ENCODE measurements at regions not wholly inside any gene's neighbourhood (a gene's known extent, or its start where the extent isn't known, plus 50 kb on each side); places are given as distances from the start of the nearest gene placed in this dataset.
A peak's percentile ranks its signal among the peaks of the same experiment; 100 is the strongest.
"Not testable (repeated sequence)": the region's sequence is repeated elsewhere in the genome, so short reads cannot be mapped to it uniquely, and the experiment has no call there.

DNA sequence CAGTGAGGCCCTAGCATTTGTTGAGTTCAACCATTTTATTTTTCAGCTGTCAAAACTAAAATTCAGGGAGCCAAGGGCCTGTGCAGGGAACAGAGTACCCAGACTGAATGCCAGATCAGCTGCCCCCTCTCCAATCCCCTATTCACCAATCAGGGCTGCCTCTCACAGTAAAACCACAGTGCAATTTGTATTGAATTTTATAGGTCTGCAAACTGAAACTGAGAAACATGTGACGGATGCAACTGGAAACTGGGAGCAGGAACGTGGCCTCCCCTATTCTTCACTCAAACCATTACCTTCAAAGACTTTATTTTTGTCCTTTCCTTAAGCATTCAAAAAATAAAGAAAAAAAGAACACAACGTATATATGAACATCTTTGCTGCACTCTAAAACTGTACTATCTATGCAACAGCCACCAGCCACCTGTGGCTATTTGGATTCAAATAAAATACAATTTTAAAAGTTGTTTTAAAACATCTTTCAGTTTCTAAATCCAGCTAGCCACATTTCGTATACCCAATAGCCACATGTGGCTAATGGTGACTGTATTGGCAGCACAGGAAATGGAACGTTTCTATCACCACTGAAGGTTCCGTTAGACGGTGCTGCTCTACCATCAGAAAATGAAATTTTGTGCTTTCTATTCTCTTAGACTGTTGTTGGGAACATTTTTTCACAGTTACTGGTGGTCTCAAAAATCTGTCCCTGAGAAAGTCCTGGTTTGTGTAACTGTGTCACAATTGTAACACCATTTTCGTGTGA, 371.3 kb upstream of the FAR2 start:
- DNase-seq (ENCODE audit: low read depth), result no peak
- TF ChIP-seq, protein P1, sequence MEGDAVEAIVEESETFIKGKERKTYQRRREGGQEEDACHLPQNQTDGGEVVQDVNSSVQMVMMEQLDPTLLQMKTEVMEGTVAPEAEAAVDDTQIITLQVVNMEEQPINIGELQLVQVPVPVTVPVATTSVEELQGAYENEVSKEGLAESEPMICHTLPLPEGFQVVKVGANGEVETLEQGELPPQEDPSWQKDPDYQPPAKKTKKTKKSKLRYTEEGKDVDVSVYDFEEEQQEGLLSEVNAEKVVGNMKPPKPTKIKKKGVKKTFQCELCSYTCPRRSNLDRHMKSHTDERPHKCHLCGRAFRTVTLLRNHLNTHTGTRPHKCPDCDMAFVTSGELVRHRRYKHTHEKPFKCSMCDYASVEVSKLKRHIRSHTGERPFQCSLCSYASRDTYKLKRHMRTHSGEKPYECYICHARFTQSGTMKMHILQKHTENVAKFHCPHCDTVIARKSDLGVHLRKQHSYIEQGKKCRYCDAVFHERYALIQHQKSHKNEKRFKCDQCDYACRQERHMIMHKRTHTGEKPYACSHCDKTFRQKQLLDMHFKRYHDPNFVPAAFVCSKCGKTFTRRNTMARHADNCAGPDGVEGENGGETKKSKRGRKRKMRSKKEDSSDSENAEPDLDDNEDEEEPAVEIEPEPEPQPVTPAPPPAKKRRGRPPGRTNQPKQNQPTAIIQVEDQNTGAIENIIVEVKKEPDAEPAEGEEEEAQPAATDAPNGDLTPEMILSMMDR (conservative IDR thresholded peaks at IDR 0.05; ENCODE audit: low read depth, low read length), result no peak
- H3K4me3 ChIP-seq (ENCODE audit: low read depth, low read length), result no peak overlapping the region

DNA sequence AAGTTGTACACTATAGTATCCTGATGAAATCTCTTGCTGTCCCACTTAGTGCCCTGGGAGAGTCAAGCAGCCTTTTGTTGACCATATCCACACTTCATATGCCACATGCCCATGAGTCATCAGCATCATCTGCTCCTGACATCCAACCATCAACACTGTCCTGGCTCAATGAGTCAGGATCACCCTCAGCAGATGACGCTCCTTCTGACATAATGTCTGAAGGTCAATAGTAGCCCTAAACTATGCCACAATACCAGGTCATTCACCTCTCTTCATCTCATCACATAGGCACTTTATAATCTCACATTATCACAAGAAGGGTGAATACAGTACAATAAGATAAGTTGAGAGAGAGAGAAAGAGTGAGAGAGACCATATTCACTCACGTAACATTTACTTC, 369.0 kb upstream of the FAR2 start:
- TF ChIP-seq, protein P1 (conservative IDR thresholded peaks at IDR 0.05; ENCODE audit: low read depth, low read length), result no peak
- H3K4me3 ChIP-seq (ENCODE audit: low read depth, low read length), result no peak overlapping the region
- DNase-seq (ENCODE audit: low read depth), result peak; percentile 86

DNA sequence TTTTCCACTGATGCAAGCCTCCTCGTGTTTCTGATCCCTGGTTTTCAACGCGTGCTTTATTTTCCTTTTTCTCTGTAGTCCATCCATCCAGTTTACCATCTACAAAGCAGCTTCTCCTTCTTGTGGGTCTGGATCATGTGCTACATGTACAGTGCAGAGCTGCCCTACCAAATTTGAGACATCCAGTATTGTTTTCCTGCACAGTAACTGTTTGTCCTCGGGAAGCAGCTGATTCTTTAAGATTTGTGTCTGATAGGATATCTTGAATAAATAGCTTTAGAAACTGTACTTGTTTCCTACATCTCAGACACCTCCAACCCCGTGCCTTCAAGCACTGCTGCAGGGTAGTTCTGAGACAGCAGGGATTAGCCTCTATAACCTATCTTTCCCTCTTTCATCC, 368.1 kb upstream of the FAR2 start:
- DNase-seq (ENCODE audit: low read depth), result no peak
- no peak overlapping the region for H3K4me3 ChIP-seq (ENCODE audit: low read depth, low read length)
- TF ChIP-seq, protein P1 (conservative IDR thresholded peaks at IDR 0.05; ENCODE audit: low read depth, low read length), result no peak

DNA sequence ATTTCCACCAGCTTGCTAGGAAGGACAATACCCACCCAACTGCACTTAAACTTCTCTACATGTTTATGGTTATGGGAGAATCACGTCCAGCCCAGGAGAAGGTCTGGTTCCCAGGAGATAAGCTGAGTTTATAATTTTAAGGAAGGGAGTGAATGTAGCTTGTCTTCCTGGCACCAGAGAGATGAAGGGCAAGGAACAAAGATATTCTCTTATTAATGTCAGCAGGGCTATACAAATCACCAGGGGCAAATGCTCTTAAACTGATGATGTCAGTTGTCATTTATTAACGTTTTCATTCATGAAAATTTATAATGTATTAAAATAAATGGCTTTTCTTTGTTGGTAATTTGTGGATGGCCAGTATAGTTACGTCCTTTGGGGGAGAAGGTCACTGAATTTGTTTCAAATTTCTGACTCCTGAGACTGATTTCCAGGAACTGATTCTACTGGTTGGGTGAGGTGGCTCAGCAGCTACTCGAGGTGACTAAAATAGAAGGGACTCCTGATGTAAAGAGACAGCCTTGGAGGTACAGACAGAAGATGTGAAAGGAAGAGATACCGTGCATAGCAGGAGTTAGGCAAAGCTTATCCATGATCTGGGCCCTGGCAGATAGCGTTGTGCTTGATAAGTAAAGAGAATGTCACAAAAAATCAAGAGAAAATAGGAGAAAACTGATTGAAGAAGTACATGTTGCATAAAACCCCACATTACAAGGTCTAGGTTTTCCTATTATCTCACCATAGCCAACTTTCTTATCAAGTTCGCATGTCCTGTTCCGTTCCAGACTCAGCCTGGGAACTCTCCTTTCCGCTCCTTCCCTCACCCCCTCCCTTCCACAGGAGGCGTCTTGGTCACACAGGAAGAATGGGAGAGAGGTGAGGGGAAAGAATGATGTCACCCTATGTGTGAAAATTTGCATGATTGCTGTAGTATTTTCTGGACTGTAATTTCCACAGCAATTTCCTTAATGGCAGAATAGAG, 367.1 kb upstream of the FAR2 start:
- DNase-seq (ENCODE audit: low read depth), result no peak
- TF ChIP-seq, protein P1 (conservative IDR thresholded peaks at IDR 0.05; ENCODE audit: low read depth, low read length), result no peak
- H3K4me3 ChIP-seq (ENCODE audit: low read depth, low read length), result no peak overlapping the region

DNA sequence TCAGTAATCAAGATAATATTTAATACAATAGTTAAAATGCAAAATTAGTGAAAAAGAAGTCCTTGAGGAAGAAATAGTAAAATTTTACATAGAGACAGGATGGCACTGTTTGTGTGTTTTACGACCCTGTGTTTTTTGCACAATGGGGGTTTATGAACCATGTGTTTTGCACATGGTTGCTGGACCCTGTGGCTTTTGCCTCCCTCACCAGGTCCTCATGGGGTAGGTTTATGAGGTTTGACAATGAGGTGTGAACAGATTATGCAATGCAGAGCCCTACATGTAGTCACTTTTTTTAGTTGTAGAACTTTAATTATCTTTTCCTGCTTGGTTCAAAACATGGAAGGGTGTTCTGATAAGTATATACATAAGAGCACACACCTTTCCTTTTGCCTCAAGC, 366.3 kb upstream of the FAR2 start:
- H3K4me3 ChIP-seq (ENCODE audit: low read depth, low read length), result no peak overlapping the region
- no peak for DNase-seq (ENCODE audit: low read depth)
- TF ChIP-seq, protein P1 (conservative IDR thresholded peaks at IDR 0.05; ENCODE audit: low read depth, low read length), result no peak

GRCh38 chr12:28787151-28787550, 361.9 kb upstream of the FAR2 start:
- TF ChIP-seq, protein P1 (conservative IDR thresholded peaks at IDR 0.05; ENCODE audit: low read depth, low read length), result no peak
- H3K4me3 ChIP-seq (ENCODE audit: low read depth, low read length), result no peak overlapping the region
- peak; percentile 77 for DNase-seq (ENCODE audit: low read depth)

DNA sequence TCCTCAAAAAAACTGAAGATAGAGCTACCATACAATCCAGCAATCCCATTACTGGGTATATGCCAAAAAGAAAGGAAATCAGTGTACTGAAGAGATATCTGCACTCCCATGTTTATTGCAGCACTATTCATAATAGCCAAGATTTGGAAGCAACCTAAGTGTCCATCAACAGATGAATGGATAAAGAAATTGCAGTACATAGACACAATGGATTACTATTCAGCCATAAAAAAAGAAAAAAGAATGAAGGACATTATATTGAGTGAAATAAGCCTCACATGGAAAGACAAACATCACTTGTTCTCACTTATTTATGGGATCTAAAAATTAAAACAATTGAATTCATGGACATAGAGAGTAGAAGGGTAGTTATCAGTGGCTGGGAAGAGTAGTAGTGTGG, 360.8 kb upstream of the FAR2 start:
- not testable (repeated sequence) for DNase-seq (ENCODE audit: low read depth)

More for the DNA sequence above, 360.8 kb upstream of the FAR2 start:
- H3K4me3 ChIP-seq (ENCODE audit: low read depth, low read length), result not testable (repeated sequence)

Measured in choroid plexus epithelial cell (primary cell).